Skeletal muscle tissue (tissue), 3 donors: ENCODE measurements at regions not wholly inside any gene's neighbourhood (a gene's known extent, or its start where the extent isn't known, plus 50 kb on each side); places are given as distances from the start of the nearest gene placed in this dataset.
A peak's percentile ranks its signal among the peaks of the same experiment; 100 is the strongest.

Source experiments
- H3K27ac ChIP-seq: one replicate; pipeline ENCODE4 v1.7.0; 2013; ENCODE audit warnings: mild to moderate bottlenecking, low read depth, low read length, inconsistent platforms
- H3K27me3 ChIP-seq, 3 donors: one replicate each; pipeline ENCODE4 v1.7.0; 2013; ENCODE audit warnings: low read length in 3 of 3; ENCODE audit not compliant: control insufficient read depth in 3 of 3, insufficient read depth in 3 of 3
- H3K36me3 ChIP-seq, 3 donors: one replicate each; pipeline ENCODE4 v1.7.0; 2013; ENCODE audit warnings: low read length in 3 of 3; ENCODE audit not compliant: control insufficient read depth in 3 of 3, insufficient read depth in 3 of 3
- H3K4me1 ChIP-seq, 3 donors: one replicate each; pipeline ENCODE4 v1.7.0; 2013; ENCODE audit warnings: low read length in 3 of 3, mild to moderate bottlenecking in 3 of 3; ENCODE audit not compliant: control insufficient read depth in 3 of 3, insufficient read depth in 3 of 3
- H3K4me3 ChIP-seq, 3 donors: one replicate each; pipeline ENCODE4 v1.7.0; 2013; ENCODE audit warnings: low read length in 3 of 3
- H3K9ac ChIP-seq, 3 donors: one replicate each; pipeline ENCODE4 v1.7.0; 2013; ENCODE audit warnings: low read length in 3 of 3, mild to moderate bottlenecking in 3 of 3, moderate library complexity in 2 of 3, low read depth in 1 of 3
- H3K9me3 ChIP-seq, 3 donors: one replicate each; pipeline ENCODE4 v1.7.0; 2013; ENCODE audit warnings: low read length in 3 of 3; ENCODE audit not compliant: control insufficient read depth in 3 of 3
- donor health status: Osteomylitis.

- H3K9ac ChIP-seq, result no peak overlapping the region
- H3K4me3 ChIP-seq, result no peak overlapping the region
- no peak overlapping the region for H3K27ac ChIP-seq
- no peaks in the 10 kb centered on the region for H3K4me1 ChIP-seq
- H3K27me3 ChIP-seq, result no peaks in the 10 kb centered on the region
- H3K9me3 ChIP-seq, result no peaks in the 10 kb centered on the region
- no peaks in the 10 kb centered on the region for H3K36me3 ChIP-seq
These were observed 152.5 kb upstream of the HDAC9 start for GRCh38 chr7:18343047-18343446.

- H3K27me3 ChIP-seq, result no peaks in the 10 kb centered on the region
- H3K4me1 ChIP-seq, result no peaks in the 10 kb centered on the region
- H3K4me3 ChIP-seq, result no peak overlapping the region
- H3K9ac ChIP-seq, result no peak overlapping the region
- H3K36me3 ChIP-seq, result no peaks in the 10 kb centered on the region
- no peak overlapping the region for H3K27ac ChIP-seq
- no peaks in the 10 kb centered on the region for H3K9me3 ChIP-seq
These were observed 151.0 kb upstream of the HDAC9 start for GRCh38 chr7:18344536-18344935.

GRCh38 chr7:18345641-18346234 lies 149.8 kb upstream of the HDAC9 start:
- no peaks in the 10 kb centered on the region for H3K9me3 ChIP-seq
- no peak overlapping the region for H3K4me3 ChIP-seq

GRCh38 chr7:18347170-18347569 lies 148.4 kb upstream of the HDAC9 start:
- no peaks in the 10 kb centered on the region for H3K27me3 ChIP-seq
- H3K4me3 ChIP-seq, result no peak overlapping the region
- H3K4me1 ChIP-seq, result no peaks in the 10 kb centered on the region
- no peak overlapping the region for H3K27ac ChIP-seq
- H3K9ac ChIP-seq, result no peak overlapping the region
- H3K36me3 ChIP-seq, result no peaks in the 10 kb centered on the region
- H3K9me3 ChIP-seq, result no peaks in the 10 kb centered on the region

More at GRCh38 chr7:18345641-18346234, 149.8 kb upstream of the HDAC9 start:
- Histone ChIP-seq H3K4me1 (no peaks in the 10 kb centered on the region), H3K9ac (no peak overlapping the region), H3K27me3 (no peaks in the 10 kb centered on the region), H3K27ac (no peak overlapping the region), H3K36me3 (no peaks in the 10 kb centered on the region)

GRCh38 chr7:18350678-18351077 lies 144.9 kb upstream of the HDAC9 start:
- H3K27ac ChIP-seq, result no peak overlapping the region
- no peaks in the 10 kb centered on the region for H3K9me3 ChIP-seq
- no peaks in the 10 kb centered on the region for H3K36me3 ChIP-seq

GRCh38 chr7:18352339-18353255 lies 143.0 kb upstream of the HDAC9 start:
- Histone ChIP-seq H3K4me3 (peak overlapping the region; percentile 14 to 41 (median 14)), H3K27ac (no peak overlapping the region), H3K9ac (no peak overlapping the region), H3K27me3 (no peaks in the 10 kb centered on the region), H3K36me3 (no peaks in the 10 kb centered on the region), H3K4me1 (peaks cover 0 to 3% (median 0%) of the 10 kb centered on the region in 3 donors), H3K9me3 (no peaks in the 10 kb centered on the region)

More at GRCh38 chr7:18350678-18351077, 144.9 kb upstream of the HDAC9 start:
- Histone ChIP-seq H3K4me1 (peaks cover 0 to 3% (median 0%) of the 10 kb centered on the region in 3 donors), H3K9ac (no peak overlapping the region), H3K27me3 (no peaks in the 10 kb centered on the region), H3K4me3 (no peak overlapping the region)

- Histone ChIP-seq H3K36me3 (no peaks in the 10 kb centered on the region), H3K4me1 (peaks cover 0 to 3% (median 0%) of the 10 kb centered on the region in 3 donors), H3K9ac (no peak overlapping the region), H3K4me3 (no peak overlapping the region), H3K27me3 (no peaks in the 10 kb centered on the region), H3K9me3 (no peaks in the 10 kb centered on the region), H3K27ac (no peak overlapping the region)
These were observed 142.2 kb upstream of the HDAC9 start for GRCh38 chr7:18353339-18353738.

- no peaks in the 10 kb centered on the region for H3K9me3 ChIP-seq
- peaks cover 0 to 3% (median 0%) of the 10 kb centered on the region in 3 donors for H3K4me1 ChIP-seq
- H3K27ac ChIP-seq, result no peak overlapping the region
- no peaks in the 10 kb centered on the region for H3K36me3 ChIP-seq
- no peak overlapping the region for H3K4me3 ChIP-seq
- no peak overlapping the region for H3K9ac ChIP-seq
- H3K27me3 ChIP-seq, result no peaks in the 10 kb centered on the region
These were observed 141.2 kb upstream of the HDAC9 start for GRCh38 chr7:18354108-18355085.

GRCh38 chr7:18356191-18356645 lies 139.3 kb upstream of the HDAC9 start:
- peak overlapping the region in 1 of 3 donors; percentile 25 for H3K9ac ChIP-seq
- peaks cover 0 to 3% (median 0%) of the 10 kb centered on the region in 3 donors for H3K4me1 ChIP-seq
- no peak overlapping the region for H3K4me3 ChIP-seq
- no peaks in the 10 kb centered on the region for H3K27me3 ChIP-seq
- no peak overlapping the region for H3K27ac ChIP-seq
- H3K9me3 ChIP-seq, result no peaks in the 10 kb centered on the region
- H3K36me3 ChIP-seq, result no peaks in the 10 kb centered on the region
